Non-pigmented ciliary epithelial cell (primary cell): ENCODE measurements at regions not wholly inside any gene's neighbourhood (a gene's known extent, or its start where the extent isn't known, plus 50 kb on each side); places are given as distances from the start of the nearest gene placed in this dataset.
"Not testable (repeated sequence)": the region's sequence is repeated elsewhere in the genome, so short reads cannot be mapped to it uniquely, and the experiment has no call there.

ENCODE experiments used
- DNase-seq: peaks from one replicate; pipeline ENCODE4 v3.0.0-alpha.2; 2010; ENCODE audit warnings: low read depth

GRCh38 chr5:176060472-176061268 lies 92.6 kb upstream of the THOC3 start:
- DNase-seq, result not testable (repeated sequence)

GRCh38 chr5:176061269-176061622 lies 93.1 kb upstream of the THOC3 start:
- DNase-seq, result not testable (repeated sequence)

- DNase-seq, result not testable (repeated sequence)
Observed at GRCh38 chr5:176061660-176062059, 93.5 kb upstream of the THOC3 start.

GRCh38 chr5:176066262-176066945 lies 98.3 kb upstream of the THOC3 start:
- DNase-seq, result not testable (repeated sequence)

GRCh38 chr5:176067162-176067561 lies 99.0 kb upstream of the THOC3 start:
- DNase-seq, result not testable (repeated sequence)

GRCh38 chr5:176067948-176068347 lies 99.8 kb upstream of the THOC3 start:
- not testable (repeated sequence) for DNase-seq

DNA sequence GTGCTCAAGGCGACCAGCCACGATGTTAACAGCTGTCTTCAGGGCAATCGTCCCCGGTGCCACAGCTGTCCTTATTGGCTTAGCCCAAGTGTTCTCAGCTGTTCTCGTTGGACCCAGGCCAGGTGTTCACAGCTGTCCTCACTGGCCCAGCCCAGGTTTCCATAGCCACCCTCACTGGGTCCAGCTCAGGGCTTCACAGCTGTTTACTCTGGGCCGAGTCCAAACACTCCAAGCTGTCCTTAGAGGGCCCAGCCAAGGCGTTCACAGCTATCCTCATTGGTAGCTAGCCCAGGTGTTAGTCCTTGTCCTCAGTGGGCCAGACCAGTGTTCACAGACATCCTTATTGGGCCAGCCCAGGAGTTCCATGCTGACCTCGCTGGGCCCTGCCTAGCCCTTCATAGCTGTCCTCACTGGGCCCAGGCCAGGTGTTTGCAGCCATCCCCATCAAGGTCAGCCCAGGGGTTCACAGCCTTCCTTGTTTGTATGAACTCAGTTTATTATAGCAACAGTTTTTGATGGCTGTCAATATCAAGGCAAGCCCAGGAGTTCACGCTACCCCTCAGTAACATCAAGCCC lies 106.0 kb upstream of the THOC3 start:
- DNase-seq, result not testable (repeated sequence)

GRCh38 chr5:176083717-176084116 lies 115.6 kb upstream of the THOC3 start:
- DNase-seq, result not testable (repeated sequence)

DNA sequence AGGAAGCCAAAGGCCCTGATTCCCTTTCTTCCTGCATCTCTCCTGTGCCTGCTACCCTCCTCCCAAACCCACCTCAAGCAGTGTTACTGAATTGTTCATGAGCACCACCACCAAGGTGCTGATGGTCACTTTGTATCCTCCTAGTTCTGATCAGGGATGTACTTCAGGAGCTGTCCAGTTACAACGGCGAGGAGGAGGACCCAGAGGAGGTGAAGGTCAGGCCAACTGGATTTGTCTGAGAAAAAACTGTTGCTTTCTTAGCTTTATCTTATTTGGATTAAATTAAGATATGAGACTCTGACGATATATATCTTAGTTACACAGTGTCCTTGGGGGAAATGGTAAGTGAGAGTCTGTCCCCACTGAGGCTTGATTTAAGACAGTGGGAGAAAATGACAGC lies 135.0 kb upstream of the THOC3 start:
- not testable (repeated sequence) for DNase-seq

- DNase-seq, result not testable (repeated sequence)
Observed at GRCh38 chr5:176112888-176113287, 125.3 kb upstream of the SIMC1 start.

GRCh38 chr5:176113673-176114335 lies 124.4 kb upstream of the SIMC1 start:
- DNase-seq, result not testable (repeated sequence)

DNA sequence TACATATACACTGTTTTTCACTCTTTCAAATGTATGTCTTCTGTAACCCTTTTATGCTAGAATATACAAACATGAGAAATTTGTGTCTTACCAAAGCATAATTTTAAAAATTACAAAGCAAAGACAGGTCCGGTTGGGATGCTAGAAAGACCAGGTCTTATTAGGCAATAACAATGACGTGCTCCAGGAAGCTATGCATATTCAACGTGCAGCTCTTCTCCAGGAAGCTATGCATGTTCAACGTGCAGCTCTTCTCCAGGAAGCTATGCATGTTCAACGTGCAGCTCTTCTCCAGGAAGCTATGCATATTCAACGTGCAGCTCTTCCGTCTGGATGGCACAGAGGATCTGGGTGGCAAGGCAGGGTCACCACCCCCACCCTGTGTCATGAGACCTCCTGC lies 123.4 kb upstream of the SIMC1 start:
- DNase-seq, result not testable (repeated sequence)

DNA sequence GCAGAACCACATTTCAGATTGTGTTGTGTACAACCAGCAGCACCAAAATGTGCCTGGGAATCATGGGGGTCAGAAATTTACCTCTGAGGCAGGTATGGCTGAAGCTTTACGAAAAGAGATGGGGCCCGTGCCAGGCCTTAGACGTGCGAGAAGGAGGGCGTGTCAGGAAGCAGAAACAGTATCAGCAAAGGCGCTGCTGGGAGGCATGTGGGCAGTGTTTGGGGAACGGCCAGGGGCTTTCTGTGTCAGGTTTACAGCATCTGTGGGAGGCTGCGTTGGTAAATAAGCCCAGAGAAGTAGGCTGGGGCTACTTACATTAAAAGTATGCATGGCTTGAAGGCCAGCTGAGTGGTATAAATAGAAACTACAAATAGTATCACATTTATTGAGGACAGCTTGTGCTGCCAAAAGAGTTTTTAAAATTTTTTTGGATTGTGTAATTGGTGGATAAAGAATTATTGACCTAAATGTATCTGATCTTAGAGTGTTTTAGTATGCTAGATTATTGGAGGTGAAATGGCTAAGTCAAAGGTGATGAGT lies 120.5 kb upstream of the SIMC1 start:
- DNase-seq, result not testable (repeated sequence)

GRCh38 chr5:176122361-176122760 lies 115.9 kb upstream of the SIMC1 start:
- not testable (repeated sequence) for DNase-seq

GRCh38 chr5:176124120-176124519 lies 114.1 kb upstream of the SIMC1 start:
- not testable (repeated sequence) for DNase-seq

DNA sequence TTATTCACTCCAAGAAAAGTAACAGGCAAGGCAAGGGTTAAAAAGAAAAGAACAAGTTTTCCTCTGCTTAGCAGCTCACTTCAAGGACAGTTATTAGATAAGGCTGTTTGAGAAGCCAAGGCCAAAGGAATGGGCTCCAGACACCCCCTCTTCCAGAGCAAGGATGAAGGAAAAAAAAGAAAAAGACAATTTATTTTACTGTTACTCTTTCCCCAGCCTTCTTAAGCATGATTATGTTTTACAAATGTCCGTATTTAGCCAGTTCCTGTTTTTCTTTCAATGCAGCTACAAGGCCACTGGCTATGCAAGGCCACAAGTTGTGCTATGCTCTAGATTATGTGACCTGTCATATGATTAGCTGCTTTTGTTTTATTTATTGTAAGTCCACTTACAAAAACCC lies 106.5 kb upstream of the SIMC1 start:
- no peak for DNase-seq

- no peak for DNase-seq
Observed at GRCh38 chr5:176132471-176133288, 105.5 kb upstream of the SIMC1 start.

GRCh38 chr5:176133289-176133870 lies 104.8 kb upstream of the SIMC1 start:
- DNase-seq, result no peak

GRCh38 chr5:176133877-176134276 lies 104.3 kb upstream of the SIMC1 start:
- no peak for DNase-seq

GRCh38 chr5:176134529-176135223 lies 103.5 kb upstream of the SIMC1 start:
- no peak for DNase-seq
